Heart right ventricle (tissue), 16 donors: ENCODE measurements at regions not wholly inside any gene's neighbourhood (a gene's known extent, or its start where the extent isn't known, plus 50 kb on each side); places are given as distances from the start of the nearest gene placed in this dataset.

Experiments
- ATAC-seq, 8 donors: fragments of 200-7000 bp; cut with Tn5 transposase; one replicate each; pipeline ENCODE4 v1.9.1; 2020; ENCODE audit warnings: mild to moderate bottlenecking in 8 of 8, moderate library complexity in 8 of 8, moderate number of reproducible peaks in 1 of 8
- DNase-seq, 2 donors: peaks; one replicate each; pipeline ENCODE4 v3.0.0-alpha.2; 2020
- H3K27ac ChIP-seq, 10 donors: fragments of 200-600 bp; sonication (generic) in 2 of 10; one replicate each; pipeline versions ENCODE4 v1.5.0 to v1.8.0; 2020 to 2022; ENCODE audit warnings: mild to moderate bottlenecking in 3 of 10
- H3K27me3 ChIP-seq, 7 donors: fragments of 200-600 bp; one replicate each; pipeline ENCODE4 v1.8.0; 2021 to 2022; ENCODE audit warnings: mild to moderate bottlenecking in 2 of 7
- H3K36me3 ChIP-seq, 9 donors: fragments of 200-600 bp; sonication (generic) in 1 of 9; one replicate each; pipeline versions ENCODE4 v1.5.0 to v1.8.0; 2020 to 2022; ENCODE audit warnings: mild to moderate bottlenecking in 2 of 9
- H3K4me1 ChIP-seq, 9 donors: fragments of 200-600 bp; sonication (generic) in 1 of 9; one replicate each; pipeline versions ENCODE4 v1.5.0 to v1.8.0; 2020 to 2022; ENCODE audit warnings: mild to moderate bottlenecking in 4 of 9
- H3K4me3 ChIP-seq, 10 donors: fragments of 200-600 bp; sonication (generic) in 2 of 10; one replicate each; pipeline versions ENCODE4 v1.5.0 to v1.8.0; 2020 to 2022; ENCODE audit warnings: mild to moderate bottlenecking in 7 of 10, moderate library complexity in 2 of 10
- H3K9me3 ChIP-seq, 11 donors: fragments of 200-600 bp in 10 of 11; sonication (generic) in 2 of 11; one replicate each; pipeline versions ENCODE4 v1.5.0 to v1.8.0; 2013 to 2022; ENCODE audit warnings: mild to moderate bottlenecking in 2 of 11, control low read depth in 1 of 11, moderate library complexity in 1 of 11
- WGBS, 2 donors: extraction: QIAGEN DNeasy Blood & Tissue Kit; methylation state at CpG; one replicate each; pipeline ENCODE4 v1.1.7; 2013; ENCODE audit warnings: inconsistent platforms in 1 of 2; 5-methylcytosine and 5-hydroxymethylcytosine counted together
- intact Hi-C, 10 donors: fragments of 100-400 bp; cut with DNase I; formaldehyde crosslinking; loops; one replicate each; pipeline versions ENCODE4 v1.11.1 to v1.14.2; 2022
- TF ChIP-seq, protein P1 (sequence below), 9 donors: fragments of 200-600 bp; sonication (generic) in 2 of 9; IDR thresholded peaks; one replicate each; pipeline versions ENCODE4 v1.5.0 to v1.8.0; 2021 to 2022; ENCODE audit warnings: antibody characterized with exemption in 9 of 9, mild to moderate bottlenecking in 5 of 9, moderate library complexity in 1 of 9
- donor health status: Arrhythmogenic right ventricular cardiomyopathy.
- donor health status: ischemic (EF 13 %, LVEDD 7.1; RV severe dilation, severe dysfunction).
- donor health status: healthy with polysubstance abuse.
- donor health status: DM: no; HTN: yes; CAD: no.
- donor health status: DM: no; HTN: no; CAD: no.
- donor health status: ischemic (EF 25% LVEDD 6.9; RV normal size, moderate dysfunction).
- donor health status: ischemic (EF 25% LVEDD 5.7; RV mildly dilated, moderate dysfunction).
- donor health status: healthy.
- donor health status: DM: yes; HTN: yes; CAD: no.
- donor health status: Ischemic cardiomyopathy.
- donor health status: ischemic (EF 35%, LVEDD 5.7; RV mildly dilated, moderate dysfunction).
- donor health status: nonischemic (EF 11% LVEDD 7.7; RV severe dilation, severe dysfunction).
- donor health status: DM: yes; HTN: yes; CAD: no.
- donor health status: PGD.
- donor health status: ischemic (EF 29% LVEDD 5.4; RV normal size, mild dysfunction).
- donor health status: nonischemic (EF 23%, LVEDD 6.1; RV moderate dilation, normal function).

DNA sequence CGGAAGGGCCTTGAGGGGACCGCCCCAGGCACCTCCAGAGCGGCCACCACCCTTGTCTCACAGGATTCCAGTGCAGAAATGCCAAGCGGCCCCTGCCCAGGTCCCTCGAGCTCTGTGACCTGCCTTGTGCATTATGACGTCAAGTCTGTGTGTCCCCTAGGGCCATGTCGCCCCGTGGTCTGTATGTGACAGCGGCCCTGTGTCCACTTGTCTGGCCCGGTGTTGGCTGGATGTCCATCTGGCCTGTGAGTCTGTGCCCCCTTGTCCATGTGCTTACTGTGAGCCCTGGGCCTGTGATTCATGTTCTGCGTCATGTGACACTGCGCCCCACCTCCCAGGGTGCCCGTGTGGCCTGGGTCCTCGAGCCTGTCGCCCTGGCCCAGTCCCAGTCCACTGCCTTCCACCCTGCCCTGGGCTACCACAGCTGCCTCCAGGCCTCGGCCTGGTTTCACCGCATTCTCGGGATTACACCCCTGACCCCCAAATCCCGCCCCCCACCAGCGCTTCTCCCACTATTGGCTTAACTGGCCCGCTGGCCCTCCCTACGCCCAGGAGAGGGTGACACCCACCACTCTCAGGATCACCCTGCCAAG lies 66.6 kb upstream of the ZNF722 start:
- peaks cover 0 to 19% (median 0%) of the 10 kb centered on the region in 7 donors for H3K27me3 ChIP-seq
- TF ChIP-seq, protein P1, sequence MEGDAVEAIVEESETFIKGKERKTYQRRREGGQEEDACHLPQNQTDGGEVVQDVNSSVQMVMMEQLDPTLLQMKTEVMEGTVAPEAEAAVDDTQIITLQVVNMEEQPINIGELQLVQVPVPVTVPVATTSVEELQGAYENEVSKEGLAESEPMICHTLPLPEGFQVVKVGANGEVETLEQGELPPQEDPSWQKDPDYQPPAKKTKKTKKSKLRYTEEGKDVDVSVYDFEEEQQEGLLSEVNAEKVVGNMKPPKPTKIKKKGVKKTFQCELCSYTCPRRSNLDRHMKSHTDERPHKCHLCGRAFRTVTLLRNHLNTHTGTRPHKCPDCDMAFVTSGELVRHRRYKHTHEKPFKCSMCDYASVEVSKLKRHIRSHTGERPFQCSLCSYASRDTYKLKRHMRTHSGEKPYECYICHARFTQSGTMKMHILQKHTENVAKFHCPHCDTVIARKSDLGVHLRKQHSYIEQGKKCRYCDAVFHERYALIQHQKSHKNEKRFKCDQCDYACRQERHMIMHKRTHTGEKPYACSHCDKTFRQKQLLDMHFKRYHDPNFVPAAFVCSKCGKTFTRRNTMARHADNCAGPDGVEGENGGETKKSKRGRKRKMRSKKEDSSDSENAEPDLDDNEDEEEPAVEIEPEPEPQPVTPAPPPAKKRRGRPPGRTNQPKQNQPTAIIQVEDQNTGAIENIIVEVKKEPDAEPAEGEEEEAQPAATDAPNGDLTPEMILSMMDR (IDR thresholded peaks at IDR 0.05) = no peak
- peaks cover 0 to 56% (median 0%) of the 10 kb centered on the region in 11 donors for H3K9me3 ChIP-seq
- DNase-seq (no peak), ATAC-seq (no peak)
- H3K36me3 ChIP-seq = no peaks in the 10 kb centered on the region
- H3K4me1 ChIP-seq = peaks cover 0 to 4% (median 2%) of the 10 kb centered on the region in 9 donors
- H3K4me3 ChIP-seq = no peak overlapping the region
- H3K27ac ChIP-seq = no peak overlapping the region
- intact Hi-C loops = loop anchor here in 1 of 10 donors (10.0 kb wide), 1 partner anchor 47 kb away; no protein-coding TSS in a partner anchor
- WGBS, 2 donors = 89 to 90% methylated on average over 22 of the region's 22 CpGs
